ELR (cell line): ENCODE measurements at regions not wholly inside any gene's neighbourhood (a gene's known extent, or its start where the extent isn't known, plus 50 kb on each side); places are given as distances from the start of the nearest gene placed in this dataset.

Experiments
- DNase-seq: peaks from one replicate; pipeline ENCODE4 v3.0.0-alpha.2; 2015; ENCODE audit warnings: low read depth

- DNase-seq: no peak
Observed at GRCh38 chr11:98549571-98549970, 471.2 kb upstream of the CNTN5 start.

GRCh38 chr11:98559961-98560360, 460.8 kb upstream of the CNTN5 start:
- no peak for DNase-seq

- no peak for DNase-seq
Observed at GRCh38 chr11:98561252-98561651, 459.5 kb upstream of the CNTN5 start.

- DNase-seq: peak; percentile 54
Observed at GRCh38 chr11:98561877-98562395, 458.8 kb upstream of the CNTN5 start.

- DNase-seq: no peak
Observed at GRCh38 chr11:98564233-98564632, 456.5 kb upstream of the CNTN5 start.

GRCh38 chr11:98564881-98565280, 455.9 kb upstream of the CNTN5 start:
- DNase-seq: no peak

- peak; percentile 27 for DNase-seq
Observed at GRCh38 chr11:98565311-98565710, 455.4 kb upstream of the CNTN5 start.

- DNase-seq: no peak
Observed at GRCh38 chr11:98566978-98567377, 453.8 kb upstream of the CNTN5 start.

GRCh38 chr11:98568013-98568412, 452.7 kb upstream of the CNTN5 start:
- peak; percentile 23 for DNase-seq

GRCh38 chr11:98572941-98573340, 447.8 kb upstream of the CNTN5 start:
- DNase-seq: peak; percentile 16

- no peak for DNase-seq
Observed at GRCh38 chr11:98587884-98588283, 432.9 kb upstream of the CNTN5 start.

- no peak for DNase-seq
Observed at GRCh38 chr11:98589967-98590366, 430.8 kb upstream of the CNTN5 start.

GRCh38 chr11:98600103-98600502, 420.6 kb upstream of the CNTN5 start:
- no peak for DNase-seq

- DNase-seq: peak; percentile 28
Observed at GRCh38 chr11:98600786-98601773, 419.7 kb upstream of the CNTN5 start.

GRCh38 chr11:98616098-98616655, 404.6 kb upstream of the CNTN5 start:
- DNase-seq: peak; percentile 28

GRCh38 chr11:98621767-98622166, 399.0 kb upstream of the CNTN5 start:
- no peak for DNase-seq

- no peak for DNase-seq
Observed at GRCh38 chr11:98625526-98625925, 395.2 kb upstream of the CNTN5 start.

GRCh38 chr11:98630736-98631135, 390.0 kb upstream of the CNTN5 start:
- no peak for DNase-seq

GRCh38 chr11:98657711-98658110, 363.0 kb upstream of the CNTN5 start:
- no peak for DNase-seq

GRCh38 chr11:98659431-98659830, 361.3 kb upstream of the CNTN5 start:
- no peak for DNase-seq

- no peak for DNase-seq
Observed at GRCh38 chr11:98674390-98674789, 346.4 kb upstream of the CNTN5 start.

- no peak for DNase-seq
Observed at GRCh38 chr11:98679673-98680072, 341.1 kb upstream of the CNTN5 start.

GRCh38 chr11:98701541-98701940, 319.2 kb upstream of the CNTN5 start:
- no peak for DNase-seq
